ENCODE measurements at regions not wholly inside any gene's neighbourhood (a gene's known extent, or its start where the extent isn't known, plus 50 kb on each side); places are given as distances from the start of the nearest gene placed in this dataset.

DNA sequence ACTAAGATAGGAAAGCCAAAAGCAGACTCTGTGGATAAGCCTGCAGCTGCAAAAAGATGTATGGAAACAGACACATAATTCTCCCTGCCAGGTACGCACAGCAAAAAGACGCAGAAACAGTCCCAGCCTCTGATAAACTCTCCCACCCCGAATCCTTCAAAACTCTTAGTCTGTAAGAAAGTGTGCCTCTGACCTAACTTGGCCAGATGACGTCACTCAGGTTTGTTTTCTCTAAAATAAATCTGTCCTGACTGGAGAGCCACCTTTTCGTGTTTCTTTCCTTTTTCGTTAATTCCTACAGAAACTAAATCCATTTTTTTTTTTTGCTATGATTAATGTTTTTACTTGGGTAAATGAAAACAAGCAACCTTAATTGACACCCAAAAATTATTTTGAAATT lies 793.8 kb downstream of the SORCS1 start:
- no peak for TF ChIP-seq POLR2AphosphoS5 (IDR thresholded peaks at IDR 0.05; ENCODE audit: low read depth, low read length)
- TF ChIP-seq POLR2A (IDR thresholded peaks at IDR 0.05; ENCODE audit: low read depth, low read length) = no peak

All from GM12892 (cell line).